HEK293T (cell line): ENCODE measurements at regions not wholly inside any gene's neighbourhood (a gene's known extent, or its start where the extent isn't known, plus 50 kb on each side); places are given as distances from the start of the nearest gene placed in this dataset.

Experiments
- CTCF ChIA-PET: fragments of 350-600 bp; formaldehyde crosslinking; extraction: SDS; loops from one replicate; lab custom pipeline; 2021; ENCODE audit warnings: antibody characterized with exemption, inconsistent platforms; lab: Yijun Ruan, JAX
- POLR2A ChIA-PET: fragments of 350-600 bp; formaldehyde crosslinking; extraction: SDS; loops from one replicate; lab custom pipeline; 2020; ENCODE audit warnings: antibody characterized with exemption, inconsistent platforms; lab: Yijun Ruan, JAX
- DNase-seq: peaks from one replicate; pipeline ENCODE4 v3.0.0; 2012; ENCODE audit warnings: mixed read lengths; ENCODE audit errors: extremely low spot score
- ARNT ChIP-seq: fragments of 450-650 bp; IDR thresholded peaks from 2 replicates; pipeline ENCODE4 v1.6.1; 2017; ENCODE audit warnings: mild to moderate bottlenecking
- BHLHE40 ChIP-seq: fragments of 450-650 bp; IDR thresholded peaks from 2 replicates; pipeline ENCODE4 v1.6.1; 2016; ENCODE audit warnings: mild to moderate bottlenecking, moderate library complexity, borderline replicate concordance
- CTBP1 ChIP-seq: fragments of 450-650 bp; IDR thresholded peaks from 2 replicates; pipeline ENCODE4 v1.6.1; 2016; ENCODE audit warnings: borderline replicate concordance
- ELF4 ChIP-seq: fragments of 450-650 bp; IDR thresholded peaks from 2 replicates; pipeline ENCODE4 v1.6.1; 2017; ENCODE audit warnings: antibody characterized with exemption
- FOXA1 ChIP-seq: fragments of 450-650 bp; IDR thresholded peaks from 2 replicates; pipeline ENCODE4 v1.6.1; 2016; ENCODE audit warnings: mild to moderate bottlenecking
- FOXK2 ChIP-seq: fragments of 450-650 bp; IDR thresholded peaks from 2 replicates; pipeline ENCODE4 v1.6.1; 2016; ENCODE audit warnings: mild to moderate bottlenecking
- FOXM1 ChIP-seq: fragments of 450-650 bp; IDR thresholded peaks from 2 replicates; pipeline ENCODE4 v1.6.1; 2017; ENCODE audit warnings: mild to moderate bottlenecking, borderline replicate concordance
- HDGF ChIP-seq: fragments of 450-650 bp; IDR thresholded peaks from 2 replicates; pipeline ENCODE4 v1.6.1; 2017; ENCODE audit warnings: antibody characterized with exemption, borderline replicate concordance
- L3MBTL2 ChIP-seq: fragments of 450-650 bp; conservative IDR thresholded peaks from 2 replicates; pipeline ENCODE4 v1.6.1; 2016; ENCODE audit warnings: mild to moderate bottlenecking
- LEF1 ChIP-seq: fragments of 450-650 bp; IDR thresholded peaks from 2 replicates; pipeline ENCODE4 v1.6.1; 2017; ENCODE audit warnings: mild to moderate bottlenecking, borderline replicate concordance
- NFRKB ChIP-seq: fragments of 450-650 bp; IDR thresholded peaks from 2 replicates; pipeline ENCODE4 v1.6.1; 2016; ENCODE audit warnings: mild to moderate bottlenecking, moderate library complexity
- PKNOX1 ChIP-seq: fragments of 450-650 bp; IDR thresholded peaks from 2 replicates; pipeline ENCODE4 v1.6.1; 2016
- SP1 ChIP-seq: fragments of 450-650 bp; IDR thresholded peaks from 2 replicates; pipeline ENCODE4 v1.6.1; 2017
- SUZ12 ChIP-seq: fragments of 450-650 bp; IDR thresholded peaks from 2 replicates; pipeline ENCODE4 v1.6.1; 2016; ENCODE audit warnings: mild to moderate bottlenecking
- TARDBP ChIP-seq: fragments of 450-650 bp; IDR thresholded peaks from 2 replicates; pipeline ENCODE4 v1.6.1; 2016
- ZNF384 ChIP-seq: fragments of 450-650 bp; IDR thresholded peaks from 2 replicates; pipeline ENCODE4 v1.6.1; 2016

- DNase-seq, result no peak
- TF ChIP-seq FOXK2 (no peak), LEF1 (no peak), ARNT (no peak), SP1 (no peak), SUZ12 (no peak), FOXM1 (no peak), PKNOX1 (no peak), BHLHE40 (no peak), CTBP1 (no peak), ELF4 (no peak), FOXA1 (no peak), NFRKB (no peak), HDGF (no peak), L3MBTL2 (no peak), ZNF384 (no peak), TARDBP (no peak)
- ChIA-PET CTCF (no interaction called here), POLR2A (no interaction called here)
Observed at GRCh38 chr16:85178006-85178591, 65.8 kb upstream of the CIBAR2 start.

GRCh38 chr16:85178596-85178995 lies 66.3 kb upstream of the CIBAR2 start:
- POLR2A ChIA-PET, result no interaction called here
- CTCF ChIA-PET, result no interaction called here
- TF ChIP-seq ELF4, result no peak
- no peak for DNase-seq

- no peak for DNase-seq
- TF ChIP-seq SP1 (no peak), SUZ12 (no peak), TARDBP (no peak), HDGF (no peak), PKNOX1 (no peak), FOXK2 (no peak), ZNF384 (no peak), FOXM1 (no peak), ELF4 (no peak)
- POLR2A ChIA-PET, result no interaction called here
- CTCF ChIA-PET, result no interaction called here
Observed at GRCh38 chr16:85179344-85180046, 67.2 kb upstream of the CIBAR2 start.

- POLR2A ChIA-PET, result no interaction called here
- CTCF ChIA-PET, result no interaction called here
- DNase-seq, result no peak
- TF ChIP-seq ARNT (no peak), FOXA1 (no peak), ELF4 (no peak), L3MBTL2 (no peak), BHLHE40 (no peak), ZNF384 (no peak), NFRKB (no peak), HDGF (no peak), FOXK2 (no peak), TARDBP (no peak), FOXM1 (no peak), SP1 (no peak), PKNOX1 (no peak), SUZ12 (no peak), LEF1 (no peak)
Observed at GRCh38 chr16:85180047-85180826, 68.0 kb upstream of the CIBAR2 start.

GRCh38 chr16:85180827-85181738 lies 68.8 kb upstream of the CIBAR2 start:
- no peak for DNase-seq
- POLR2A ChIA-PET, result no interaction called here
- TF ChIP-seq HDGF (no peak), CTBP1 (no peak), BHLHE40 (no peak), ARNT (no peak)
- CTCF ChIA-PET, result interaction anchor here (0.5 kb wide), 1 partner anchor 10 kb away, joined by 3 read pairs; no protein-coding TSS in a partner anchor
